Heart left ventricle (tissue), 16 donors: ENCODE measurements at regions not wholly inside any gene's neighbourhood (a gene's known extent, or its start where the extent isn't known, plus 50 kb on each side); places are given as distances from the start of the nearest gene placed in this dataset.
A peak's percentile ranks its signal among the peaks of the same experiment; 100 is the strongest.
"Not testable (repeated sequence)": the region's sequence is repeated elsewhere in the genome, so short reads cannot be mapped to it uniquely, and the experiment has no call there.

ENCODE experiments used
- ATAC-seq, 4 donors: fragments of 200-7000 bp; cut with Tn5 transposase; one replicate each; pipeline ENCODE4 v1.9.1; 2020 to 2022; ENCODE audit warnings: moderate library complexity in 4 of 4, mild to moderate bottlenecking in 3 of 4, moderate number of reproducible peaks in 1 of 4
- DNase-seq, 5 donors: peaks; one replicate each; pipeline ENCODE4 v3.0.0-alpha.2; 2020
- H3K27ac ChIP-seq, 12 donors: fragments of 200-600 bp; sonication (generic) in 4 of 12; one replicate each; pipeline versions ENCODE4 v1.5.0 to v1.8.0; 2016 to 2022; ENCODE audit warnings: mild to moderate bottlenecking in 2 of 12
- H3K27me3 ChIP-seq, 9 donors: fragments of 200-600 bp; sonication (generic) in 2 of 9; one replicate each; pipeline versions ENCODE4 v1.5.1 to v1.8.0; 2016 to 2022; ENCODE audit warnings: mild to moderate bottlenecking in 3 of 9
- H3K36me3 ChIP-seq, 9 donors: fragments of 200-600 bp; sonication (generic) in 2 of 9; one replicate each; pipeline versions ENCODE4 v1.5.0 to v1.8.0; 2018 to 2022; ENCODE audit warnings: mild to moderate bottlenecking in 2 of 9
- H3K4me1 ChIP-seq, 12 donors: fragments of 200-600 bp; sonication (generic) in 4 of 12; one replicate each; pipeline versions ENCODE4 v1.5.0 to v1.8.0; 2016 to 2022; ENCODE audit warnings: mild to moderate bottlenecking in 3 of 12
- H3K4me3 ChIP-seq, 12 donors: fragments of 200-600 bp; sonication (generic) in 4 of 12; one replicate each; pipeline versions ENCODE4 v1.5.0 to v1.8.0; 2017 to 2022; ENCODE audit warnings: mild to moderate bottlenecking in 9 of 12, moderate library complexity in 4 of 12
- H3K9me3 ChIP-seq, 12 donors: fragments of 200-600 bp; sonication (generic) in 4 of 12; one replicate each; pipeline versions ENCODE4 v1.5.0 to v1.8.0; 2016 to 2022; ENCODE audit warnings: mild to moderate bottlenecking in 1 of 12
- CTCF ChIP-seq, 12 donors: fragments of 200-600 bp; sonication (generic) in 4 of 12; IDR thresholded peaks; one replicate each; pipeline versions ENCODE4 v1.5.0 to v1.8.0; 2018 to 2022; ENCODE audit warnings: antibody characterized with exemption in 12 of 12, mild to moderate bottlenecking in 5 of 12
- POLR2A ChIP-seq, 2 donors: fragments of 450-650 bp; IDR thresholded peaks; one replicate each; pipeline ENCODE4 v1.6.1; 2017; ENCODE audit warnings: antibody characterized with exemption in 2 of 2, mild to moderate bottlenecking in 2 of 2, moderate library complexity in 2 of 2
- WGBS, 4 donors: extraction: QIAGEN DNeasy Blood & Tissue Kit in 2 of 4; methylation state at CpG; one replicate each; pipeline versions ENCODE4 v1.1.5 to v1.1.7; 2013 to 2018; 5-methylcytosine and 5-hydroxymethylcytosine counted together
- intact Hi-C, 10 donors: fragments of 100-400 bp; cut with DNase I; formaldehyde crosslinking; loops; one replicate each; pipeline versions ENCODE4 v1.11.1 to v1.14.2; 2022
- donor health status: ischemic (EF 13 %, LVEDD 7.1; RV severe dilation, severe dysfunction).
- donor health status: healthy with polysubstance abuse.
- donor health status: DM: no; HTN: yes; CAD: no.
- donor health status: DM: no; HTN: no; CAD: no.
- donor health status: ischemic (EF 25% LVEDD 6.9; RV normal size, moderate dysfunction).
- donor health status: ischemic (EF 25% LVEDD 5.7; RV mildly dilated, moderate dysfunction).
- donor health status: healthy.
- donor health status: DM: yes; HTN: yes; CAD: no.
- donor health status: ischemic (EF 35%, LVEDD 5.7; RV mildly dilated, moderate dysfunction).
- donor health status: nonischemic (EF 11% LVEDD 7.7; RV severe dilation, severe dysfunction).
- donor health status: DM: yes; HTN: yes; CAD: no.
- donor health status: PGD.
- donor health status: ischemic (EF 29% LVEDD 5.4; RV normal size, mild dysfunction).
- donor health status: nonischemic (EF 23%, LVEDD 6.1; RV moderate dilation, normal function).

DNA sequence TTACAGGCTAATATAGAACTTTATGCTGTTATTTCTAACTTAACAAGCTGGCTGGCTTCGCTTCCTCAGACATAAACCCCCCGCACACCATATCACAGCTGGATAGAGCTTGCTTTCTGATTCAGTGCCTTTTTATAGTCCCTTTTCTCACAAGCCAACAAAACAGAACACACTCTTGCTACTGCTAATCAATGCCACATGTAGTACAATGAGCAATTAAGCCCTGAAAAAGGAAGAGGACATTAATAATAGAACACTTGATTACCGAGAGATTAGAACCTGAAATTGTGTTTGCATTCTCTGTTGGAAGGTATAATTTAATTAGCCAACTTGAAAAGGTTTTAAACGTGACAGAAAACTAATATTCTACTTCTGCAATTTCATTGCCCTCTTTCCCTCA, 267.7 kb upstream of the CYRIA start:
- 64 to 74% (median 69%) methylated on average over 4 of the region's 4 CpGs for WGBS, 4 donors
- H3K27me3 ChIP-seq, result no peaks in the 10 kb centered on the region
- no peaks in the 10 kb centered on the region for H3K36me3 ChIP-seq
- no peaks in the 10 kb centered on the region for H3K9me3 ChIP-seq
- TF ChIP-seq POLR2A (IDR thresholded peaks at IDR 0.05) (no peak), CTCF (IDR thresholded peaks at IDR 0.05) (no peak)
- H3K27ac ChIP-seq, result no peak overlapping the region
- intact Hi-C loops, result no loop called here
- no peak overlapping the region for H3K4me3 ChIP-seq
- no peaks in the 10 kb centered on the region for H3K4me1 ChIP-seq
- DNase-seq (no peak), ATAC-seq (no peak)

DNA sequence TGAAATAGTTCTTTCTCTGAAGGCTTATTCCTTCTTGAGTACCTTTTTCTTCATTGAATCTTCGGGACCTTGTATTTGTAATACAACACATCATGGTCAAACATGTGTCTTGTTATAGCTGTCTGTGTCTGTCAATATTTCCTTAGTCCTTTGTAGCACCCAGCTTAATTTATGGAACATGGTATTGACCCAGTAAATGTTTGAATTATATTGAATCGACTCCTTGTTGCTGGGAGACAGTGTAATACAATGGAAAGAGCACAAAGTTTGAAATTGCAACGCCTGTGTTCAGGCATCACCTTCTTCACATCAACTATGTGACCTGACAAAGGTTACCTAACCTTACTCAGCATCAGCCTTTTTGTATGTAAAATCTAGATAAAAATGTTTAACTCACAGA, 267.2 kb upstream of the CYRIA start:
- Histone ChIP-seq H3K4me3 (no peak overlapping the region), H3K27me3 (no peaks in the 10 kb centered on the region), H3K36me3 (no peaks in the 10 kb centered on the region), H3K9me3 (peaks cover 0 to 3% (median 0%) of the 10 kb centered on the region in 12 donors), H3K4me1 (no peaks in the 10 kb centered on the region), H3K27ac (no peak overlapping the region)
- 67 to 89% (median 86%) methylated on average over 3 of the region's 3 CpGs for WGBS, 4 donors
- TF ChIP-seq CTCF (IDR thresholded peaks at IDR 0.05) (no peak), POLR2A (IDR thresholded peaks at IDR 0.05) (no peak)
- intact Hi-C loops, result no loop called here
- DNase-seq (no peak), ATAC-seq (no peak)

- intact Hi-C loops, result no loop called here
- no peak for TF ChIP-seq POLR2A (IDR thresholded peaks at IDR 0.05)
- H3K4me1 ChIP-seq, result no peaks in the 10 kb centered on the region
- DNase-seq, result no peak
- H3K36me3 ChIP-seq, result no peaks in the 10 kb centered on the region
- H3K27ac ChIP-seq, result no peak overlapping the region
- H3K4me3 ChIP-seq, result no peak overlapping the region
- no peaks in the 10 kb centered on the region for H3K27me3 ChIP-seq
- ATAC-seq, result no peak
- 80 to 89% (median 82%) methylated on average over 4 of the region's 4 CpGs for WGBS, 4 donors
- peaks cover 0 to 5% (median 0%) of the 10 kb centered on the region in 12 donors for H3K9me3 ChIP-seq
Observed at GRCh38 chr2:16931441-16931840, 265.8 kb upstream of the CYRIA start.

- Histone ChIP-seq H3K4me1 (no peaks in the 10 kb centered on the region), H3K4me3 (no peak overlapping the region), H3K9me3 (peaks cover 0 to 11% (median 0%) of the 10 kb centered on the region in 12 donors), H3K36me3 (no peaks in the 10 kb centered on the region), H3K27me3 (no peaks in the 10 kb centered on the region), H3K27ac (no peak overlapping the region)
- DNase-seq (no peak), ATAC-seq (peak in 1 of 4 donors; percentile 64)
- 71 to 97% (median 82%) methylated on average over 1 of the region's 1 CpG for WGBS, 4 donors
- intact Hi-C loops, result no loop called here
- no peak for TF ChIP-seq CTCF (IDR thresholded peaks at IDR 0.05)
- no peak for TF ChIP-seq POLR2A (IDR thresholded peaks at IDR 0.05)
Observed at GRCh38 chr2:16927398-16927797, 261.8 kb upstream of the CYRIA start.

- intact Hi-C loops, result no loop called here
- peaks cover 0 to 11% (median 0%) of the 10 kb centered on the region in 12 donors for H3K9me3 ChIP-seq
- no peaks in the 10 kb centered on the region for H3K36me3 ChIP-seq
- DNase-seq, result no peak
- WGBS, 4 donors, result 93 to 100% (median 94%) methylated on average over 2 of the region's 2 CpGs
- TF ChIP-seq POLR2A (IDR thresholded peaks at IDR 0.05), result no peak
- TF ChIP-seq CTCF (IDR thresholded peaks at IDR 0.05), result no peak
- H3K4me1 ChIP-seq, result no peaks in the 10 kb centered on the region
- H3K27me3 ChIP-seq, result no peaks in the 10 kb centered on the region
- no peak for ATAC-seq
- H3K27ac ChIP-seq, result no peak overlapping the region
- H3K4me3 ChIP-seq, result no peak overlapping the region
Observed at GRCh38 chr2:16925145-16925544, 259.5 kb upstream of the CYRIA start.

GRCh38 chr2:16915341-16915755, 249.7 kb upstream of the CYRIA start:
- ATAC-seq, H3K9me3 ChIP-seq, H3K27me3 ChIP-seq, H3K4me3 ChIP-seq, H3K4me1 ChIP-seq, intact Hi-C loops, H3K27ac ChIP-seq, H3K36me3 ChIP-seq, DNase-seq: not testable (repeated sequence)
- WGBS, 4 donors, result 48 to 64% (median 60%) methylated on average over 3 of the region's 3 CpGs
